ENCODE measurements at regions not wholly inside any gene's neighbourhood (a gene's known extent, or its start where the extent isn't known, plus 50 kb on each side); places are given as distances from the start of the nearest gene placed in this dataset.

GRCh38 chr13:33918199-33918932 lies 100.4 kb downstream of the RFC3 start:
- no peak for TF ChIP-seq CTCF (IDR thresholded peaks at IDR 0.05; ENCODE audit: low read depth, low read length)
- no peak for TF ChIP-seq POLR2A (IDR thresholded peaks at IDR 0.05; ENCODE audit: extremely low read depth, insufficient read length)
- TF ChIP-seq MAX (IDR thresholded peaks at IDR 0.05; ENCODE audit: low read depth, low read length): peak; percentile 14; the same call in 1 of the 2 replicates
- no peak; the same call in 1 of the 2 replicates for TF ChIP-seq MYC (IDR thresholded peaks at IDR 0.05; ENCODE audit: low read depth, low read length)
